ENCODE measurements at regions not wholly inside any gene's neighbourhood (a gene's known extent, or its start where the extent isn't known, plus 50 kb on each side); places are given as distances from the start of the nearest gene placed in this dataset.
"Not testable (repeated sequence)": the region's sequence is repeated elsewhere in the genome, so short reads cannot be mapped to it uniquely, and the experiment has no call there.

GRCh38 chr2:51969347-51969746 lies 937.4 kb upstream of the NRXN1 start:
- intact Hi-C loops (cut with micrococcal nuclease): no loop called here

GRCh38 chr2:51960841-51961335 lies 929.0 kb upstream of the NRXN1 start:
- intact Hi-C loops (cut with micrococcal nuclease): no loop called here

GRCh38 chr2:51960281-51960680 lies 928.3 kb upstream of the NRXN1 start:
- intact Hi-C loops (cut with micrococcal nuclease): no loop called here

- intact Hi-C loops (cut with micrococcal nuclease): no loop called here
Observed at GRCh38 chr2:51959696-51960095, 927.8 kb upstream of the NRXN1 start.

- intact Hi-C loops (cut with micrococcal nuclease): no loop called here
Observed at GRCh38 chr2:51953931-51954330, 922.0 kb upstream of the NRXN1 start.

GRCh38 chr2:51921076-51921475 lies 889.1 kb upstream of the NRXN1 start:
- intact Hi-C loops (cut with micrococcal nuclease): no loop called here

GRCh38 chr2:51920509-51920908 lies 888.6 kb upstream of the NRXN1 start:
- intact Hi-C loops (cut with micrococcal nuclease): no loop called here

- intact Hi-C loops (cut with micrococcal nuclease): no loop called here
Observed at GRCh38 chr2:51919395-51919794, 887.5 kb upstream of the NRXN1 start.

GRCh38 chr2:51918113-51918512 lies 886.2 kb upstream of the NRXN1 start:
- intact Hi-C loops (cut with micrococcal nuclease): no loop called here

GRCh38 chr2:51903728-51904127 lies 871.8 kb upstream of the NRXN1 start:
- intact Hi-C loops (cut with micrococcal nuclease): no loop called here

- intact Hi-C loops (cut with micrococcal nuclease): no loop called here
Observed at GRCh38 chr2:51899643-51900042, 867.7 kb upstream of the NRXN1 start.

GRCh38 chr2:51894584-51894983 lies 862.7 kb upstream of the NRXN1 start:
- intact Hi-C loops (cut with micrococcal nuclease): not testable (repeated sequence)

GRCh38 chr2:51888120-51888519 lies 856.2 kb upstream of the NRXN1 start:
- intact Hi-C loops (cut with micrococcal nuclease): no loop called here

- intact Hi-C loops (cut with micrococcal nuclease): no loop called here
Observed at GRCh38 chr2:51881673-51882072, 849.7 kb upstream of the NRXN1 start.

GRCh38 chr2:51880153-51880552 lies 848.2 kb upstream of the NRXN1 start:
- intact Hi-C loops (cut with micrococcal nuclease): no loop called here

GRCh38 chr2:51866361-51866760 lies 834.4 kb upstream of the NRXN1 start:
- intact Hi-C loops (cut with micrococcal nuclease): no loop called here

GRCh38 chr2:51859260-51859659 lies 827.3 kb upstream of the NRXN1 start:
- intact Hi-C loops (cut with micrococcal nuclease): no loop called here

GRCh38 chr2:51855683-51856082 lies 823.8 kb upstream of the NRXN1 start:
- intact Hi-C loops (cut with micrococcal nuclease): no loop called here

- intact Hi-C loops (cut with micrococcal nuclease): no loop called here
Observed at GRCh38 chr2:51846796-51847195, 814.9 kb upstream of the NRXN1 start.

GRCh38 chr2:51846018-51846417 lies 814.1 kb upstream of the NRXN1 start:
- intact Hi-C loops (cut with micrococcal nuclease): no loop called here

- intact Hi-C loops (cut with micrococcal nuclease): no loop called here
Observed at GRCh38 chr2:51844596-51844995, 812.7 kb upstream of the NRXN1 start.

GRCh38 chr2:51829477-51829876 lies 797.5 kb upstream of the NRXN1 start:
- intact Hi-C loops (cut with micrococcal nuclease): no loop called here

- intact Hi-C loops (cut with micrococcal nuclease): no loop called here
Observed at GRCh38 chr2:51825823-51826222, 793.9 kb upstream of the NRXN1 start.

GRCh38 chr2:51813247-51813646 lies 781.3 kb upstream of the NRXN1 start:
- intact Hi-C loops (cut with micrococcal nuclease): no loop called here

All from T-helper 2 cell treated with Interferon-gamma antibody and Interleukin-4, amounts not matched to agents 100 ng/mL and 5 ng/mL, for 36 hours (primary cell).